PFSK-1 (cell line): ENCODE measurements at regions not wholly inside any gene's neighbourhood (a gene's known extent, or its start where the extent isn't known, plus 50 kb on each side); places are given as distances from the start of the nearest gene placed in this dataset.

Source experiments
- FOXP2 ChIP-seq: optimal IDR thresholded peaks from 2 replicates; pipeline ENCODE3; 2011; ENCODE audit warnings: borderline replicate concordance, control low read depth, inconsistent platforms; ENCODE audit not compliant: insufficient read depth; ENCODE audit errors: extremely low read length, extremely low read depth
- POLR2AphosphoS5 ChIP-seq: IDR thresholded peaks from 2 replicates; pipeline ENCODE4 v1.6.1; 2012; ENCODE audit warnings: low read depth, mild to moderate bottlenecking, control low read depth, low read length, moderate library complexity
- REST ChIP-seq, 2 experiments: IDR thresholded peaks; 2 replicates each; pipeline versions ENCODE4 v1.6.1 to v1.8.0; 2011 to 2012; ENCODE audit warnings: low read depth in 2 of 2, low read length in 2 of 2, control low read depth in 1 of 2, inconsistent platforms in 1 of 2, mild to moderate bottlenecking in 1 of 2, moderate library complexity in 1 of 2; ENCODE audit not compliant: insufficient read depth in 1 of 2
- SIN3A ChIP-seq: IDR thresholded peaks from 2 replicates; pipeline ENCODE4 v1.6.1; 2012; ENCODE audit warnings: mild to moderate bottlenecking, low read length, moderate library complexity, borderline replicate concordance; ENCODE audit not compliant: insufficient read depth
- TAF1 ChIP-seq: IDR thresholded peaks from 2 replicates; pipeline ENCODE4 v1.6.1; 2012; ENCODE audit warnings: low read length, control low read depth, borderline replicate concordance; ENCODE audit not compliant: insufficient read depth

GRCh38 chr5:52269401-52269800 is 518.3 kb upstream of the ITGA1 start:
- TF ChIP-seq POLR2AphosphoS5 (no peak), REST (IDR thresholded peaks at IDR 0.05; ENCODE audit: insufficient read depth in 1 of 2, low read depth in 2 of 2, low read length in 2 of 2) (no peak), FOXP2 (no peak), TAF1 (no peak), SIN3A (no peak)
